ENCODE measurements at regions not wholly inside any gene's neighbourhood (a gene's known extent, or its start where the extent isn't known, plus 50 kb on each side); places are given as distances from the start of the nearest gene placed in this dataset.

GRCh38 chrX:122583551-122583950 lies 600.5 kb upstream of the GRIA3 start:
- Histone ChIP-seq H3K4me1 (ENCODE audit: low read length) (no peaks in the 10 kb centered on the region), H3K4me3 (ENCODE audit: low read length) (no peak overlapping the region), H3K9ac (ENCODE audit: low read length) (no peak overlapping the region), H3K79me2 (ENCODE audit: low read length) (no peaks in the 10 kb centered on the region), H3F3A (ENCODE audit: insufficient read depth, low read length) (no peaks in the 10 kb centered on the region), H3K9me3 (replicated peaks; ENCODE audit: insufficient read depth, low read length) (no peaks in the 10 kb centered on the region), H3K36me3 (replicated peaks; ENCODE audit: insufficient read depth, low read length) (no peaks in the 10 kb centered on the region), H3K27me3 (replicated peaks; ENCODE audit: insufficient read depth, low read length) (no peaks in the 10 kb centered on the region), H4K20me1 (ENCODE audit: insufficient read depth, low read length) (no peaks in the 10 kb centered on the region), H3K9me2 (replicated peaks; ENCODE audit: insufficient read depth, low read length) (no peaks in the 10 kb centered on the region), H3K27ac (ENCODE audit: low read length) (no peak overlapping the region), H2AFZ (ENCODE audit: low read length) (no peak overlapping the region), H3K4me2 (ENCODE audit: low read depth, low read length) (no peak overlapping the region)
- no peak for DNase-seq
- TF ChIP-seq, protein P1, sequence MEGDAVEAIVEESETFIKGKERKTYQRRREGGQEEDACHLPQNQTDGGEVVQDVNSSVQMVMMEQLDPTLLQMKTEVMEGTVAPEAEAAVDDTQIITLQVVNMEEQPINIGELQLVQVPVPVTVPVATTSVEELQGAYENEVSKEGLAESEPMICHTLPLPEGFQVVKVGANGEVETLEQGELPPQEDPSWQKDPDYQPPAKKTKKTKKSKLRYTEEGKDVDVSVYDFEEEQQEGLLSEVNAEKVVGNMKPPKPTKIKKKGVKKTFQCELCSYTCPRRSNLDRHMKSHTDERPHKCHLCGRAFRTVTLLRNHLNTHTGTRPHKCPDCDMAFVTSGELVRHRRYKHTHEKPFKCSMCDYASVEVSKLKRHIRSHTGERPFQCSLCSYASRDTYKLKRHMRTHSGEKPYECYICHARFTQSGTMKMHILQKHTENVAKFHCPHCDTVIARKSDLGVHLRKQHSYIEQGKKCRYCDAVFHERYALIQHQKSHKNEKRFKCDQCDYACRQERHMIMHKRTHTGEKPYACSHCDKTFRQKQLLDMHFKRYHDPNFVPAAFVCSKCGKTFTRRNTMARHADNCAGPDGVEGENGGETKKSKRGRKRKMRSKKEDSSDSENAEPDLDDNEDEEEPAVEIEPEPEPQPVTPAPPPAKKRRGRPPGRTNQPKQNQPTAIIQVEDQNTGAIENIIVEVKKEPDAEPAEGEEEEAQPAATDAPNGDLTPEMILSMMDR (IDR thresholded peaks at IDR 0.05; ENCODE audit: low read length) = no peak
- TF ChIP-seq EZH2phosphoT487 (IDR thresholded peaks at IDR 0.05; ENCODE audit: low read length) (no peak), EZH2 (optimal IDR thresholded peaks at IDR 0.05; ENCODE audit: low read depth, low read length) (no peak)

GRCh38 chrX:122584981-122585380 lies 599.1 kb upstream of the GRIA3 start:
- Histone ChIP-seq H3K27ac (ENCODE audit: low read length) (no peak overlapping the region), H3K4me1 (ENCODE audit: low read length) (no peaks in the 10 kb centered on the region), H3K9ac (ENCODE audit: low read length) (no peak overlapping the region), H3F3A (ENCODE audit: insufficient read depth, low read length) (no peaks in the 10 kb centered on the region), H3K9me3 (replicated peaks; ENCODE audit: insufficient read depth, low read length) (no peaks in the 10 kb centered on the region), H4K20me1 (ENCODE audit: insufficient read depth, low read length) (no peaks in the 10 kb centered on the region), H2AFZ (ENCODE audit: low read length) (no peak overlapping the region), H3K4me2 (ENCODE audit: low read depth, low read length) (no peak overlapping the region), H3K79me2 (ENCODE audit: low read length) (no peaks in the 10 kb centered on the region), H3K27me3 (replicated peaks; ENCODE audit: insufficient read depth, low read length) (no peaks in the 10 kb centered on the region), H3K9me2 (replicated peaks; ENCODE audit: insufficient read depth, low read length) (no peaks in the 10 kb centered on the region), H3K4me3 (ENCODE audit: low read length) (no peak overlapping the region), H3K36me3 (replicated peaks; ENCODE audit: insufficient read depth, low read length) (no peaks in the 10 kb centered on the region)
- DNase-seq = no peak
- TF ChIP-seq EZH2 (optimal IDR thresholded peaks at IDR 0.05; ENCODE audit: low read depth, low read length) (no peak), EZH2phosphoT487 (IDR thresholded peaks at IDR 0.05; ENCODE audit: low read length) (no peak)
- TF ChIP-seq, protein P1 (IDR thresholded peaks at IDR 0.05; ENCODE audit: low read length) = no peak

GRCh38 chrX:122586831-122587230 lies 597.2 kb upstream of the GRIA3 start:
- Histone ChIP-seq H4K20me1 (ENCODE audit: insufficient read depth, low read length) (no peaks in the 10 kb centered on the region), H3K9me3 (replicated peaks; ENCODE audit: insufficient read depth, low read length) (no peaks in the 10 kb centered on the region), H3K79me2 (ENCODE audit: low read length) (no peaks in the 10 kb centered on the region), H3K27ac (ENCODE audit: low read length) (no peak overlapping the region), H2AFZ (ENCODE audit: low read length) (no peak overlapping the region), H3K36me3 (replicated peaks; ENCODE audit: insufficient read depth, low read length) (no peaks in the 10 kb centered on the region), H3K9me2 (replicated peaks; ENCODE audit: insufficient read depth, low read length) (no peaks in the 10 kb centered on the region), H3K4me2 (ENCODE audit: low read depth, low read length) (no peak overlapping the region), H3K27me3 (replicated peaks; ENCODE audit: insufficient read depth, low read length) (no peaks in the 10 kb centered on the region), H3F3A (ENCODE audit: insufficient read depth, low read length) (no peaks in the 10 kb centered on the region), H3K4me1 (ENCODE audit: low read length) (no peaks in the 10 kb centered on the region), H3K9ac (ENCODE audit: low read length) (no peak overlapping the region), H3K4me3 (ENCODE audit: low read length) (no peak overlapping the region)
- TF ChIP-seq EZH2phosphoT487 (IDR thresholded peaks at IDR 0.05; ENCODE audit: low read length) (no peak), EZH2 (optimal IDR thresholded peaks at IDR 0.05; ENCODE audit: low read depth, low read length) (no peak)
- TF ChIP-seq, protein P1 (IDR thresholded peaks at IDR 0.05; ENCODE audit: low read length) = no peak
- no peak for DNase-seq
